ENCODE measurements at regions not wholly inside any gene's neighbourhood (a gene's known extent, or its start where the extent isn't known, plus 50 kb on each side); places are given as distances from the start of the nearest gene placed in this dataset.

- DNase-seq (ENCODE audit: low read depth) = peak; percentile 11
- no peak for TF ChIP-seq CTCF (conservative IDR thresholded peaks at IDR 0.05; ENCODE audit: control insufficient read depth, insufficient read depth, low read depth, low read length)
- H3K4me3 ChIP-seq (ENCODE audit: control insufficient read depth, low read depth, low read length) = no peak overlapping the region
Measured at GRCh38 chr13:106417467-106418110, 117.9 kb downstream of the EFNB2 start.

GRCh38 chr13:106416645-106417044 lies 118.8 kb downstream of the EFNB2 start:
- no peak for DNase-seq (ENCODE audit: low read depth)

GRCh38 chr13:106415971-106416370 lies 119.5 kb downstream of the EFNB2 start:
- H3K4me3 ChIP-seq (ENCODE audit: control insufficient read depth, low read depth, low read length) = no peak overlapping the region
- DNase-seq (ENCODE audit: low read depth) = no peak
- no peak for TF ChIP-seq CTCF (conservative IDR thresholded peaks at IDR 0.05; ENCODE audit: control insufficient read depth, insufficient read depth, low read depth, low read length)

More at GRCh38 chr13:106416645-106417044, 118.8 kb downstream of the EFNB2 start:
- H3K4me3 ChIP-seq (ENCODE audit: control insufficient read depth, low read depth, low read length) = no peak overlapping the region
- TF ChIP-seq CTCF (conservative IDR thresholded peaks at IDR 0.05; ENCODE audit: control insufficient read depth, insufficient read depth, low read depth, low read length) = no peak

- H3K4me3 ChIP-seq (ENCODE audit: control insufficient read depth, low read depth, low read length) = no peak overlapping the region
- TF ChIP-seq CTCF (conservative IDR thresholded peaks at IDR 0.05; ENCODE audit: control insufficient read depth, insufficient read depth, low read depth, low read length) = no peak
- DNase-seq (ENCODE audit: low read depth) = no peak
Measured at GRCh38 chr13:106415442-106415841, 120.0 kb downstream of the EFNB2 start.

- DNase-seq (ENCODE audit: low read depth) = no peak
- H3K4me3 ChIP-seq (ENCODE audit: control insufficient read depth, low read depth, low read length) = no peak overlapping the region
- no peak for TF ChIP-seq CTCF (conservative IDR thresholded peaks at IDR 0.05; ENCODE audit: control insufficient read depth, insufficient read depth, low read depth, low read length)
Measured at GRCh38 chr13:106407338-106407737, 128.1 kb downstream of the EFNB2 start.

- no peak overlapping the region for H3K4me3 ChIP-seq (ENCODE audit: control insufficient read depth, low read depth, low read length)
- TF ChIP-seq CTCF (conservative IDR thresholded peaks at IDR 0.05; ENCODE audit: control insufficient read depth, insufficient read depth, low read depth, low read length) = no peak
- no peak for DNase-seq (ENCODE audit: low read depth)
Measured at GRCh38 chr13:106405731-106406130, 129.7 kb downstream of the EFNB2 start.

- no peak for TF ChIP-seq CTCF (conservative IDR thresholded peaks at IDR 0.05; ENCODE audit: control insufficient read depth, insufficient read depth, low read depth, low read length)
- DNase-seq (ENCODE audit: low read depth) = no peak
Measured at GRCh38 chr13:106403280-106403679, 132.2 kb downstream of the EFNB2 start.

More at GRCh38 chr13:106403280-106403679, 132.2 kb downstream of the EFNB2 start:
- no peak overlapping the region for H3K4me3 ChIP-seq (ENCODE audit: control insufficient read depth, low read depth, low read length)
